HFFc6 (cell line): ENCODE measurements at regions not wholly inside any gene's neighbourhood (a gene's known extent, or its start where the extent isn't known, plus 50 kb on each side); places are given as distances from the start of the nearest gene placed in this dataset.

ENCODE experiments used
- DNase-seq: peaks from one replicate; pipeline ENCODE4 v3.0.0-alpha.2; 2018
- H3K27ac Mint-ChIP-seq: 2 replicates; pipeline ENCODE4 v1.8.0; 2020; ENCODE audit warnings: mild to moderate bottlenecking, mixed read lengths
- H3K27me3 Mint-ChIP-seq: 2 replicates; pipeline ENCODE4 v1.8.0; 2021; ENCODE audit warnings: mild to moderate bottlenecking, moderate library complexity, mixed read lengths; ENCODE audit not compliant: insufficient read depth
- H3K36me3 Mint-ChIP-seq: 2 replicates; pipeline ENCODE4 v1.8.0; 2021; ENCODE audit warnings: low read depth, mixed read lengths
- H3K4me1 Mint-ChIP-seq: 2 replicates; pipeline ENCODE4 v1.8.0; 2020; ENCODE audit warnings: low read depth, mixed read lengths
- H3K4me3 Mint-ChIP-seq: 2 replicates; pipeline ENCODE4 v1.8.0; 2020; ENCODE audit warnings: mild to moderate bottlenecking, moderate library complexity, mixed read lengths
- H3K9me3 Mint-ChIP-seq: 2 replicates; pipeline ENCODE4 v1.8.0; 2020; ENCODE audit warnings: mild to moderate bottlenecking, mixed read lengths
- TF ChIP-seq, protein P1 (sequence below): fragments of 200-600 bp; sonication (generic); IDR thresholded peaks from 2 replicates; pipeline ENCODE4 v1.5.0; 2021; ENCODE audit warnings: antibody characterized with exemption, mild to moderate bottlenecking

DNA sequence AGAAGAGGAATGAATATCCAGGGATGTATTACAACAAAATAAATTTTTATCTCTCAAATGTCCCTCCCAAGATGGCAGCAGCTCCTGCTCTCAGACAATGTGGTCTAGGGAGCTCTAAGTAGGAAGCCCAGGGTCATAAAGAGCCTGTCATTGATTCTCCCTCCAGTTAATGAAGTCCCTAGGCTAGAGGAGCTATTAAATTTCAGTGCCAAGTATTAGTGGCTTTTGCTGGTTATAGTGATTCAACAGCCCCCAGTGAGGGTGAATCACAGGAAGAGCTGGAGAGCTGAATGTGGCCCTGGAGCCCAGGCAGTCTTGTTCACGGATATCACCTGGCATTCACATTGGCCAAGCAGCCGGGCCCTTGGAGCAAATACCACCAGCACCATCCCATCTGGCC is 109.8 kb upstream of the YPEL5 start:
- no peaks in the 10 kb centered on the region for H3K36me3 Mint-ChIP-seq
- H3K27ac Mint-ChIP-seq, result no peak overlapping the region
- H3K27me3 Mint-ChIP-seq, result peaks cover 8% of the 10 kb centered on the region
- no peaks in the 10 kb centered on the region for H3K4me1 Mint-ChIP-seq
- H3K4me3 Mint-ChIP-seq, result no peak overlapping the region
- DNase-seq, result no peak
- H3K9me3 Mint-ChIP-seq, result no peaks in the 10 kb centered on the region
- TF ChIP-seq, protein P1, sequence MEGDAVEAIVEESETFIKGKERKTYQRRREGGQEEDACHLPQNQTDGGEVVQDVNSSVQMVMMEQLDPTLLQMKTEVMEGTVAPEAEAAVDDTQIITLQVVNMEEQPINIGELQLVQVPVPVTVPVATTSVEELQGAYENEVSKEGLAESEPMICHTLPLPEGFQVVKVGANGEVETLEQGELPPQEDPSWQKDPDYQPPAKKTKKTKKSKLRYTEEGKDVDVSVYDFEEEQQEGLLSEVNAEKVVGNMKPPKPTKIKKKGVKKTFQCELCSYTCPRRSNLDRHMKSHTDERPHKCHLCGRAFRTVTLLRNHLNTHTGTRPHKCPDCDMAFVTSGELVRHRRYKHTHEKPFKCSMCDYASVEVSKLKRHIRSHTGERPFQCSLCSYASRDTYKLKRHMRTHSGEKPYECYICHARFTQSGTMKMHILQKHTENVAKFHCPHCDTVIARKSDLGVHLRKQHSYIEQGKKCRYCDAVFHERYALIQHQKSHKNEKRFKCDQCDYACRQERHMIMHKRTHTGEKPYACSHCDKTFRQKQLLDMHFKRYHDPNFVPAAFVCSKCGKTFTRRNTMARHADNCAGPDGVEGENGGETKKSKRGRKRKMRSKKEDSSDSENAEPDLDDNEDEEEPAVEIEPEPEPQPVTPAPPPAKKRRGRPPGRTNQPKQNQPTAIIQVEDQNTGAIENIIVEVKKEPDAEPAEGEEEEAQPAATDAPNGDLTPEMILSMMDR, result no peak

DNA sequence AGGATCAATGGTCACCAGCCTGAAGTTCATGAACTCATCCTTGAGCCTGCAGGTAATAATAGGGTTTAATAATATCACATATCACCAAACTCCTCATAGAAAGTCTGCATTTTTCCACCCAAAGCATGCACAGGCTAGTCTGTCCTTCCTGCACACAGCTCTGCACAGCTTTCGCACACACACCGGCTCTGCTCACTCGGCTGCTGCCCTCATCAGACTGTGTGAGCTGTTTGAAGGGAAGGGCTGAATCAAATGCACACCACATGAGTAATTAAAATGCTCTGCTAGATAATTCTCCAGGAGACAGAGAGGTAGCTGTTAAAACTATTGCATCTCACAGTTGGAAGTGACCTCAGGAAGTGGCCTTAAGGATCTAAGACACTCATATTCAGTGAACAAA is 108.4 kb upstream of the YPEL5 start:
- H3K9me3 Mint-ChIP-seq, result no peaks in the 10 kb centered on the region
- DNase-seq, result no peak
- TF ChIP-seq, protein P1, result no peak
- no peaks in the 10 kb centered on the region for H3K4me1 Mint-ChIP-seq
- H3K4me3 Mint-ChIP-seq, result no peak overlapping the region
- no peaks in the 10 kb centered on the region for H3K36me3 Mint-ChIP-seq
- peaks cover 8% of the 10 kb centered on the region for H3K27me3 Mint-ChIP-seq
- H3K27ac Mint-ChIP-seq, result no peak overlapping the region

GRCh38 chr2:30039101-30039500 is 107.7 kb upstream of the YPEL5 start:
- Mint-ChIP-seq H3K9me3 (no peaks in the 10 kb centered on the region), H3K27ac (no peak overlapping the region), H3K4me3 (no peak overlapping the region), H3K36me3 (no peaks in the 10 kb centered on the region), H3K4me1 (no peaks in the 10 kb centered on the region), H3K27me3 (peaks cover 7% of the 10 kb centered on the region)
- DNase-seq, result no peak
- TF ChIP-seq, protein P1, result no peak

DNA sequence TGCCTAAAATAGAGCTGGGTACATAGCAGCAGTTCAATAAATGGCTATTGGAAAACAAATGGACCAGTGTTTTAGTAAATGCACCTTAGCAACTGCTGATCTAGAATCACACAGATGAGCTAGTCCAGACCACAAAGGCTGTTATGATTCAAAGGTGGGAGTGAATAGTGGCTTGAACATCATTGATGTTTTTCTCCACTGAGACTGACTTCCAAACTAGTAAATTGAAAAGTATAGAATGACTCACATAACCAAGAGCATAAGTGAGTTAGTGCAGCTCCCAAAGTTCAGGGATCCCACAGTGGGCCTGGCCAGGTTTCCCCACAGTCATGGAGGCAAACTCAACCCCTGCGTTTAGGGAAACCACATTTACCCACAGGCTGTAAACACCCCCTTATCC is 106.7 kb upstream of the YPEL5 start:
- TF ChIP-seq, protein P1, result no peak
- Mint-ChIP-seq H3K9me3 (no peaks in the 10 kb centered on the region), H3K36me3 (no peaks in the 10 kb centered on the region), H3K27me3 (peaks cover 4% of the 10 kb centered on the region), H3K27ac (no peak overlapping the region), H3K4me1 (no peaks in the 10 kb centered on the region), H3K4me3 (no peak overlapping the region)
- DNase-seq, result no peak

DNA sequence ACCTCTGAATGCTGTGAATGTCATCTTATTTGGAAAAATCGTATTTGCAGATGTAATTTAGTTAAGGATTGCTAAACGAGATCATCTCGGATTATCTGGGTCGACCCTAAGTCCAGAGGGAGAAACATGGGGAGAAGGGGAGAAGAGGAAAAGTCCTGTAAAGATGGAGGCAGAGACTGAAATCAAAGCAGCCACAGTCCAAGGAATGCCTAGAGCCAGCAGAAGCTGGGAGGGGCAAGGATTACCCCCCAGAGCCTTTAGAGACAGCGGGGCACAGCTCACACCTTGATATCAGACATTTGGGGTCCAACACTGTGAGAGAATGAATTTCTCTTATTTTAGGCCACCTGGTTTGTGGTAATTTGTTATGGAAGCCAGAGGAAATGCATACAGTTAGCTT is 104.9 kb upstream of the YPEL5 start:
- peaks cover 7% of the 10 kb centered on the region for H3K27me3 Mint-ChIP-seq
- no peak overlapping the region for H3K27ac Mint-ChIP-seq
- H3K4me1 Mint-ChIP-seq, result no peaks in the 10 kb centered on the region
- no peak for DNase-seq
- H3K9me3 Mint-ChIP-seq, result no peaks in the 10 kb centered on the region
- TF ChIP-seq, protein P1, result no peak
- no peak overlapping the region for H3K4me3 Mint-ChIP-seq
- H3K36me3 Mint-ChIP-seq, result no peaks in the 10 kb centered on the region

DNA sequence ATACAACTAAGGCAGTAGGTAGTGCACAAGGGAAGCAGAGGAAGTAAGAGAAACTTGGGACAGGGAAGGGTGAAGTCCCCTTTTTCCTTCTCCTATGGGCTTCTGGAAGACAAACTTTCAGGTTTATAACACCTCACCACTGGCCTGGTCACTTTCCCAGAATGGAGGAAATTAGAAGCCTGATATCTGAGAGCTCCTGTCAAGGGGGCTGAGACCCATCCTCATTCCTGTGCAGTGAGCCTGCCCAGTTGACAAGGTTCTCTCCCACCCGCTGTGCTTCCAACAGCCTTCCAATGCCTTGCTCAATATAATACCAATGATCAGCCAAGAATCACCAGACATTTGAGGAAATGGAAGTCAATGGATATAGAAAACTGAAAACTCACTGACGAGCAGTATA is 100.4 kb upstream of the YPEL5 start:
- Mint-ChIP-seq H3K4me1 (0 out of 2 replicates have a peak, but pooled peaks cover 5% of the 10 kb centered on the region), H3K27ac (no peak overlapping the region), H3K27me3 (peaks cover 14% of the 10 kb centered on the region), H3K36me3 (no peaks in the 10 kb centered on the region), H3K4me3 (no peak overlapping the region), H3K9me3 (no peaks in the 10 kb centered on the region)
- no peak for DNase-seq
- TF ChIP-seq, protein P1, result no peak
